GM18861 (cell line): ENCODE measurements at regions not wholly inside any gene's neighbourhood (a gene's known extent, or its start where the extent isn't known, plus 50 kb on each side); places are given as distances from the start of the nearest gene placed in this dataset.
"Not testable (repeated sequence)": the region's sequence is repeated elsewhere in the genome, so short reads cannot be mapped to it uniquely, and the experiment has no call there.

Source experiments
- ATAC-seq: cut with Tn5 transposase; IDR thresholded peaks from one replicate; pipeline ENCODE4 v1.9.1; 2021; ENCODE audit not compliant: unreplicated experiment

- ATAC-seq: no peak
Measured at GRCh38 chr9:90169490-90169889, 473.1 kb downstream of the DIRAS2 start.

- ATAC-seq: not testable (repeated sequence)
Measured at GRCh38 chr9:90173935-90174334, 468.7 kb downstream of the DIRAS2 start.

GRCh38 chr9:90174346-90174745 is 468.3 kb downstream of the DIRAS2 start:
- ATAC-seq: not testable (repeated sequence)

- ATAC-seq: no peak
Measured at GRCh38 chr9:90175257-90175656, 467.4 kb downstream of the DIRAS2 start.

GRCh38 chr9:90175865-90176264 is 466.8 kb downstream of the DIRAS2 start:
- ATAC-seq: no peak

- no peak for ATAC-seq
Measured at GRCh38 chr9:90176901-90177300, 465.7 kb downstream of the DIRAS2 start.

GRCh38 chr9:90180381-90180780 is 462.2 kb downstream of the DIRAS2 start:
- ATAC-seq: no peak

GRCh38 chr9:90188656-90189055 is 454.0 kb downstream of the DIRAS2 start:
- peak; percentile 32 for ATAC-seq

- peak; percentile 60 for ATAC-seq
Measured at GRCh38 chr9:90189306-90189705, 453.3 kb downstream of the DIRAS2 start.

- ATAC-seq: not testable (repeated sequence)
Measured at GRCh38 chr9:90192465-90192864, 450.2 kb downstream of the DIRAS2 start.

- no peak for ATAC-seq
Measured at GRCh38 chr9:90198956-90199355, 443.7 kb downstream of the DIRAS2 start.

- ATAC-seq: no peak
Measured at GRCh38 chr9:90201766-90202165, 440.9 kb downstream of the DIRAS2 start.

GRCh38 chr9:90204128-90204831 is 438.3 kb downstream of the DIRAS2 start:
- no peak for ATAC-seq

- ATAC-seq: not testable (repeated sequence)
Measured at GRCh38 chr9:90213045-90213444, 429.6 kb downstream of the DIRAS2 start.

GRCh38 chr9:90219548-90220118 is 423.0 kb downstream of the DIRAS2 start:
- ATAC-seq: no peak

GRCh38 chr9:90221899-90222298 is 420.7 kb downstream of the DIRAS2 start:
- ATAC-seq: not testable (repeated sequence)

GRCh38 chr9:90226839-90227338 is 415.7 kb downstream of the DIRAS2 start:
- not testable (repeated sequence) for ATAC-seq

GRCh38 chr9:90233081-90233480 is 409.5 kb downstream of the DIRAS2 start:
- not testable (repeated sequence) for ATAC-seq

GRCh38 chr9:90240541-90240940 is 402.1 kb downstream of the DIRAS2 start:
- ATAC-seq: no peak

- ATAC-seq: no peak
Measured at GRCh38 chr9:90245661-90246060, 397.0 kb downstream of the DIRAS2 start.

GRCh38 chr9:90249094-90249493 is 393.5 kb downstream of the DIRAS2 start:
- ATAC-seq: no peak

GRCh38 chr9:90251316-90251715 is 391.3 kb downstream of the DIRAS2 start:
- no peak for ATAC-seq
